Stimulated activated CD8-positive, alpha-beta memory T cell treated with anti-CD3 and anti-CD28 coated beads, Interleukin-2, amount 100 ng/mL, for 1 hour (primary cell): ENCODE measurements at regions not wholly inside any gene's neighbourhood (a gene's known extent, or its start where the extent isn't known, plus 50 kb on each side); places are given as distances from the start of the nearest gene placed in this dataset.

Source experiments
- DNase-seq, 2 donors: peaks; one replicate each; pipeline ENCODE4 v3.0.0-alpha.2; 2020; ENCODE audit warnings: low read depth in 2 of 2

DNA sequence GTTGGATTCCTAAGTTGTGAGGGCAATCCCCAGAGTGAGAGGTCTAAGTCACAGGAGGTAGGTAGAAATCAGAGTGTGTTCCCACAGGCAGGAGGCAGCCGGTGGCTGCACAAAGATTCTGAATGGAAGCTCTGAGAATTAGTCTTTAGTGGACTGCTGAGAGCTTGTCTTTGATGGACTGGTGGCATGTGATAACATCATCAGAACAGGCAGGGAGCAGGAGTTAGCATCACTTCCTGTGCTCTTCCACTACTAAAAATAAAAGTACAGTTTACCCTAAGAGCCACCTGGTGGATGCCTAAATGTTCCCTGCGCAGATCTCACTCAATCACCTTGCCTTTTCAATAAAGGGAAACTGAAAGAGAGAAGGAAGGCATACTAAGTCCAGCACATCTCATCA is 294.6 kb upstream of the POU3F2 start:
- DNase-seq: no peak

DNA sequence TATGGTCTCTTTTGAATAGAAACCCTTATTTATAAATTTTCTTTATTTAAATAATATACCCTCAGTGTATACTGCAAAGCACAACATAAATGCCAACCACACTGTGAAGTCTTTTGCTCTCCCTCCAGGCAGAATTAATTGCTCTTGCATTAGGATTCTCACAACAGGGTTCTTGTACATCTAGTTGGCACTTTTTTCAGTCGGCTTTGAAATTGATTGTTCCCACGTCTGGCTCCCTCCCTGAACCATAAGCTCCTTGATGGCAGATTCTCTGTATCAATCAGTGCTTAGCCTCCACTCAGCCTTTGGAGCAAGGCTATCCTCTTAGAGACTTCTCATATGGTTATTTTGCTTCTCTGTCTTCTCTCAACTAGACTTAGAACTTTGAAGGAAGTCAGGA is 288.0 kb upstream of the POU3F2 start:
- no peak for DNase-seq

DNA sequence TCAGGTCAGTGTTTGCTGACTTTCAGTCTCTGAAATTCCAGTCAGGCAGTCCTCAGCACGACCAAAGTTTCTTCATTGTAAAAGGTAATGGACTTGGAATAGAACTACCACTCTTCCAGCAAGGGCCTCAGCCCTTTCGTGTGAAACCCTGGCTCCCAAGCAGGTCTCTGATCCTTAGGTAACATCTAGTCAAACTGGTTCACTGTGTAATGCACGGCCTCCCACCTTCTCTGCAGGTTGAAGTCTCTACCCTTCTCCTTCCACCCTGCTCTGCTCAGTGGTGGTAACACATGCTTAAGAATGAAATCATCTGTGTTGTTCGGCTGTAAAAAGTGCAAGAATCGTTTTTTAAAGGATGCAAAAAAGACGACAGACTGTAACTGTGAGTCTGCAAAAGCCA is 287.2 kb upstream of the POU3F2 start:
- no peak for DNase-seq

DNA sequence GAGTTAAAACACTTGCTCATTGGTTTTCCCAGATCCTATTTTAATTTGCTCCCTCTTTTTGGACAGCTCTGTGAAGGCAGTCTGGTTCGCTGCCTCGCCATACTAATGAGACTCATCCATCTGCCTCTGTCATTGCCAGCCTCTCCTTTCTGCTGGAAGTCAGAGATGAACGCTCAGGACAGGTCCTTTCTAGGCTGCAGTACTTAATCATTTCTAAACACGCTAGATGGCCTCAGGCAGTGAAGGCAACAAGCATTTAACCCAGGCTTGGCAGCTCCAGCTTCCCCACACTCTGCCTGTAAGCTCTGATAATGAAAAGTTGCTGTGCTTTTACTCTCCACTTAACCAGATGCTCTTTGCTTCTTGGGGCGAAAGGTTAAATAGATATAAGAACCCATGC is 286.7 kb upstream of the POU3F2 start:
- DNase-seq: no peak

DNA sequence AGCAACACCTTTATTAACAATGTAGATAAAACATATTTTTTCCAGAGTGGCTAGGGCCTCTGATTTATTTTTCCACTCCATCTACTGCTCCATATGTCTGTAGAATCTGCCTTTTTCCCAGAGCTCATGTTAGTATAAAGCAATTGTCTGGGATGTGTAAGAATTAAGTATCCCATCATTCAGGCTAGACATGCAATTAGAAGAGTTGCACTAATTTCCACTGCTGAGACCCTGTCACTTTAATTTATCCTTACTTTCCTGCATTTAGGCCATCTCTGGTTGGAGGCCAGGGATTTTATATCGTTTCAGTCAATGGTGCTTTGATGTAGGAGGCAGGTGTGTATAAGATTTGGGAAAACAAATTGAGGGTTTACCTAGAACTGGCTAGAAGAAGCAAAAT is 286.1 kb upstream of the POU3F2 start:
- DNase-seq: no peak

DNA sequence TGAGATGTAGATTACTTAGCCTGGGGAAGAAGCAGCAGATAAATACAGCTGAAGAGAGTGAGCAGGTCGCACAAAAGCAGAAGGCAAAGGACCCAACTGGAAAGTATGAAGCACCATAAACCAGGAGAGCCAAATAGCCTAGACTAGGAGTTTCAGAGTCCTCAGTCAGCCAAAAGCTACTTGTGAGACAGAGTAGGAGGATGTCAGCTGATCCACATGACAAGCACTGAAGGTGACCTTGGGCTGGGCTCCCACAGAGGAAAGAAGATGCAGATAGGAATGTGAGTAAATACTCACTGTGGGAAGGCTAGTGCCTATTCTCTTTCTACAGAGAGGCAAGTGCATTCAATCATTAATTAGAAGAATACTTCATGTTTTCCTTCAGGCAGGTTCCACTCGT is 274.0 kb upstream of the POU3F2 start:
- DNase-seq: no peak

DNA sequence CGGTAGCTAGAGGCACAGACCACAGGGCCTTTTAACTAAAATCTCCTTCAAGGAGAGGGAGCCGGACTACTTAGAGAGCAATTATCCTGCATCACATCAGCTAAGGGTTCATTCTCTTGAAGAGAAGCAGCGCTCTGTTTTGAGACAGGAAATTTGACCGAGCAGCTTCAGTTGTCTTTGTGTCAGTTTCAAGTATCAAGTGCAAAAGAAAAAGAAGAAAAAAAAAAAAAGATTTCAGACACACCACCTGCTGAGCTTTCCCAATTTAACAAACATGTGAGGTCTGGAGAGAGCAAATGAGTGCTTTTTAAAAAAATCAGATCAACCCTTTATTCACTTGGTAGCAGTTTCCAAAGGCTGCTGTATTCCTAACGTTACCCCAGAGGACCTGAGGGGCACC is 273.5 kb upstream of the POU3F2 start:
- DNase-seq: no peak

DNA sequence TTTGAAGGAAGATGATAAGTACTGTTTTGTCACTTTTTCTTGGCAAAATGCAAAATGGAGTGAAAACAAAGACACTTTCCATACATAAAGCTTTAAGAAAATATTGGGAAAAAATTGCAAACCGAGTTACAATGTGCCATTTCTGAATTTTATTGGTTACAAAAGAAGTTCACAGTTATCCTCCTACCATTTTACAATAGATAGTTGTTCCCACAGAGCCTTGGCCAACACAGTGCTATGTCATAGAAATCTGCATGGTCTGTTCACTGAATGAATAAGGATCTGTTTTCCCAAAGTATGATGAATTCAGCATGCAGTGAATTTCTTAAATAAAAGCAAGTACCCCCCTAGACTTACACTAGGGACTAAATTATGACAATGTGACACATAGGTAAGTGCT is 268.2 kb upstream of the POU3F2 start:
- no peak for DNase-seq

DNA sequence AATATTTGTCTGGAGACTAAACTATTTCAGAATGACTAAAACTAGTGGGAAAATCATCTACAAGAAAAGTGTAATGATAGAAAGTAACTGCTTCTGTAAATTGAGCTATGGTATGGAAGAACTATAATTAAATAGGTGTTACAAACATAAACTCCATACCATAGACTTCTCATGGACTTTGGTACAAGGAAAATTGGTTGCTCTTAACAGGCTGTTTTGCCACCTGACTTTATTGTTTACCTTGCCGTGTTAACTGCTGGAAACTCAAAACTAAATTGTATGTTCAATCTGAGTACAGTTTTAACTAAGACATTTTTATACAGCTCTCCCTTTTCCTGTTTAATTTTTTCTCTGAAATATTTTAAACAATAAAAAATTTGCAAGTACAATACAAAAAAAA is 261.8 kb upstream of the POU3F2 start:
- no peak for DNase-seq

DNA sequence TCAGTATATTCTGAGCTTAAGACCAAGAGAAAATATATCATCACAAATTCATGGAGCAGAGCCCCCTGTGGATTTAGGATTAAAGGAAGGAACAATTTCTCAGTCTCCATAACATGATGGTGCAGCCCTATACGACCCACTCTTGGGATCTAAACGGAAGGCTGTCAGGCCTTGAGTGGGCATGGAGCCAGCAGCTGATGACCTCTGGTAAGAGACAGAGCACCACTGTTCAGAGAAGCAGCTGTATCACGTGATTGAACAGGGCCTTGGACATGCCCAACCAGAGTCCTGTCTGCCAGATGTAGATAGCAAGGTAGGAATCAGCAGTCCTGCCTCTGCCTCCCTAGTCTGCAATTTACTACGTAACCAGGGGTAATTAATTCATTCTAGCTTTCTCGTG is 259.4 kb upstream of the POU3F2 start:
- no peak for DNase-seq

DNA sequence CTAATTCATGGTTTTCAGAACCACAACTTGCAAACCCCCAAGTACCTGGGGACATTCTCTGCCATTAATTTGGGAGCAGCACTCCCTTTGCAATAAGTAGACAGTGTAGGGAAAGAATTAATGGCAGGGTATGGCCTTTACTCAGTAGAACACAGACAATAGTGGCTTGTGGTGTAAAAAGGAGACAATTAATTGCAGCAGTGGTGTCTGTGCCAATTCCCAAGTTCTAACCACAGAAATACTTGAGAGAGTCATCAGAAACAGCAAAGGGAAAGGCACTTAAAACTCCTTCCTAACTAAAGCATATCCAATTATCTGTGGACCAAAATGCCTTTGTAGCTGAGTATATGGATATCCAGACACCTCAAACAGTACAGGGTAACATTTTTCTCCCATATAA is 257.6 kb upstream of the POU3F2 start:
- no peak for DNase-seq

DNA sequence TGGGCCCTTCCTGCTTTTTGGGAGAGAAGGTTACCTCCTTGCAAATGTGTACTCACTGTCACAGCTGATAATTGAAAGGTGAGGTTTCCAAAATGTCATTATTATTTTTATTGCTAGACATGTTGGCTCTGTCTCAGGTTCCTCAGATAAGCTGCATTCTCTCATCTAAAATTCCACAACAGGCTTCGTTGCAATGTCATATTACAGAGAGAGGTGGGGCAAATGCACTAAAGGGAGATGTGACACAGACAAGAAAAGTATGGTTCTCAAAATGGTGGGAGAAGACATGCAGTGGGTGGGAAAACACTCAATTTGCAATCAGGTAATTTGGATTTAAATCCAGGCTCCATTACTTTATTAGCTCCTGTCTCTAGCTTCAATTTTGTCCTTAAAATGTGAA is 256.4 kb upstream of the POU3F2 start:
- no peak for DNase-seq

DNA sequence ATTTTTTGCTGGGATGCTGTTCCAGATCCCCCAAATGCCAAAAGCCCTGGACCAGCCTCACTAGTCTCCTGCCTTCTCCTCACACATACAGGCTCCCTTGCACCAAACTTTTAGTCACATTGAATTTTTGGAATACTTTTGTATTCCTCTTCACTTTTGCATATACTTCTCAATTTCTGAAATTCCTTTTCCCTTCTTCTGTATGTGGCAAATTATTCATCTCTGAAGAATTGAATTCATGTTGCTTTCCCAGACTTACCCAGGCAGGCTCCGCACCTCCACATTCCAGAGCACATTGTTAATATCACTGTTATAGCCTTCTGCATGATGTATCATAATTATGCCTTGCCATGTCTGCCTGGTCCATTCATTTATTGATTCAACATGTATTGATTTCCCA is 255.3 kb upstream of the POU3F2 start:
- DNase-seq: no peak

DNA sequence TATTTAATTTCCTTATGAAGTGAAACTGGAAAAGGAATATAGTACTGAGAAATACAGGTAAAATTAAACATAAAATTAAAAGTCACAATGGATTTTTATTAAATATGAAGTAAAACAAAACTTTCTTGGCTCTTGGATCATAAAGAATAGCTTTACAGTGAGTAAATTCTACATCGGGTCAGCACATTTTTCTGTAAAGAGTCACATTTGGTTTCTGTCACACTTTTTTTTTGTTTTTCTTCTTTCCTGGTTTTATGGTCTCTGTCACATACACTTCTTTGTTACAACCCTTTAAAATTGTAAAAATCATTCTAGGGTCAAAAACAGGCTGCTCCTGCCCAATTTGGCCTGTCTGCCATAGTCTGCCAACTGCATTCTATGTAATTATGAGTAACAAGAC is 254.4 kb upstream of the POU3F2 start:
- no peak for DNase-seq

DNA sequence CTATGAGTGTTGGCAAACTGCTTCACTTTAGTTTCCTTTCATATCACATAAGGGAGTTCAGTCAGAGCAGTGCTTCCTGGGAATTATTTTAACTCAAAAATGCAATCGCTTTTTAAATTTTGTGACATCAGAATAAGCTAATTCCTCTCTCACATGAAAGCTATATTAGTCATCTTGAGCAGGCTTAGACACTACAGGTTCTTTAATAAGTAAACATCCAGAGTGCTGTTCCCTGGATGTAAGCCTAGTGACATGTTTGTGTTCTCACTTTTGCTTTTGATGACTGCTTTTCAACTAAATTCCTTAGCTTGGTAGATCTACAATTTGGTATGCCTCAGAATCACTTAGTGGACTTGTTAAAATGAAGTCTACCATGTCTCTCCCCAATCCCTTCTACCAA is 252.7 kb upstream of the POU3F2 start:
- no peak for DNase-seq

DNA sequence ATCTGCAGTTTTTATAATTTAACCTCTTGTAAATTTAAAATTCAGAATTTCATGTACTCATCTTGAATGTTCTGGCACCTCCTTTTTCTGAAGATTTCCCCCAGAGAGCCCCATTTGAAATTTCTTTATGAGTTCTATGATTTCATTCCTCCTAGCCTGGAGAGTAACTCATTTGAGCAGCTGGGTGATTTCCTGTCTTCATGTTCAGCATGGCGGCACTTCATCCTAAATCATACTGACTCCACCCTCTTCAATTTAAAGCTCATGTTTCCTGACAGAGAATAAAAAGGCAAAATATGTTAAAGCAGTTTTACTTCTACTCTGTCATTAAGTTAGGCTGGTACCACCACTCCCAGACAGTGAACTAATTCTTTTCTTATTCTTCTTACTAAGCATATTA is 250.9 kb upstream of the POU3F2 start:
- DNase-seq: no peak

DNA sequence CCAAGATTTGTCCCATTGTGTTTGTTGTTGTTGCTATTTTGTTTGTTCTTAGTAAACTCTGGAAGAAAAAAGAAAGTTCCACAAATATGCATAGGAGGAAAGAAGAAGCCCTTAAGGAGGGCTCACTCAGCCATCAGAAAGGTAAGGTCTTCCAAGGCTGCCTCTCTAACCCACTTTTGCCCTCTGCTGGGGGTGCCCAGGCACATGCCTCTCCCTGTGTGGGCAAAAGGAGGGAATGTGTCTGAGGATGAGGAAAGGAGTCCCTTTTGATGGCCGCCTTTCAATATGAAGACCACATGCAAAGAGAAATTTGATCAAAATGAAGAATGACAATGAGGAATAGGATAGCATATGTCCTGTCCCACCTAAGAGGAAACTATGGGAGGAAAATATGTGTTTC is 248.2 kb upstream of the POU3F2 start:
- no peak for DNase-seq

DNA sequence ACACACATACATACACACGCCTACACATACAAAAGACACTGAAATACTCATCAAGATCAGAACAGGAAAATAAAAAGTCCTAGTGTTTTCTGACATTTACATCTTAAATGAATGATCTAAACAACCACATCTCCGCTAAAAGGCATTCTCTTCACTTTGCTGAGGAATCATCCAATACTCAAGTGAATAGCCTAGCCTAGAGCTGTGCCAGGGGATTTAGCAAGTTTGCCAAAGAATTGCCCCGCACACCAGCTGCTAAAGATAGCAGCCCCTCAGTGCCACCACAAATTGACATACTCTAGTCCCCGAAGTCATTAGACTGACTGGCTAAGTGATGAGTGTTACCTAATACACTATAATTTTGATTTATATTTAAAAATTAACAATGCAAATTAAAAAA is 246.8 kb upstream of the POU3F2 start:
- DNase-seq: no peak

DNA sequence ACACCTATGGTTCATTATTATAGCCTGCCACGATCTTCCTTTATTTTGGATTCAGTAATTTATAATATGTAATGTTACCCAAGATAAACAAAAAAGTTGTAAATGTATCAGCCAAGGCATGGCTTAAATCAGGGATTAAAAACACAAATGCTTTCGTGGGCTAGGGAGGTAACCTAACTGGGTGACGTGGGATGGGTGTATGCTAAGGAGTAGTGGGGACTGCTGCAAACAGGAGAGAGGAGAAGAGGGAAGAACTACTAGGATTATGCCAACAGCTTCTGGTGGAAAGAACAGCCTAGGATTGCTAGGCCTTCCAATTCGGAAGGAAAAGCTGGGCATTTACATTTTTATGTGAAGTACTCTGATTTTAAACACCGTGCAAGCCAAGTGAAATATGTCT is 244.8 kb upstream of the POU3F2 start:
- no peak for DNase-seq

DNA sequence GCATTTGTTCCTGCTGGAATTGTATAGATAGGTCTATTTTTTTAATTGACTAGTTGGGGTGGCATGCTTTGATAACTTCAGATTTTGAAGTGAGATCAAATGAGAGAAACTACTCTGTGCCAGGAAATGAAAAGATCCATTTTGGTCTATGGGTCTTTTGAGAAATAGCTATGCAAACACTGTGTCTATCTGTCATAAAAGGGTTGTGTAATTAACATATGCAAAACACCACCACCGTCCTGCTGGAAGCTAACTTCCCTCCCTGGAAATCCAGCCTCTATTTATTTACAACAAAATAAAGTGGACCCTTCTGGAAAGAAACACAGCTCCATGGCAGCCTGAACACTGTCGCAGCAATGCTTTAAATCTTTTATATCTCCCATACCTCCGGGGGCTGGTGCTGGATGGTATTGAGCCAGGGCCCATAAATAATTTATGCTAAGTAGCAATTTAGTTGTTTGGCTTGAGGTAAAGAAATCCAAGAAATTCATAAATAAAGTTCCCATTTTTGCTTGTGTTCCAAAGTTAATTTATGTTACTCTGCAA is 244.2 kb upstream of the POU3F2 start:
- no peak for DNase-seq

DNA sequence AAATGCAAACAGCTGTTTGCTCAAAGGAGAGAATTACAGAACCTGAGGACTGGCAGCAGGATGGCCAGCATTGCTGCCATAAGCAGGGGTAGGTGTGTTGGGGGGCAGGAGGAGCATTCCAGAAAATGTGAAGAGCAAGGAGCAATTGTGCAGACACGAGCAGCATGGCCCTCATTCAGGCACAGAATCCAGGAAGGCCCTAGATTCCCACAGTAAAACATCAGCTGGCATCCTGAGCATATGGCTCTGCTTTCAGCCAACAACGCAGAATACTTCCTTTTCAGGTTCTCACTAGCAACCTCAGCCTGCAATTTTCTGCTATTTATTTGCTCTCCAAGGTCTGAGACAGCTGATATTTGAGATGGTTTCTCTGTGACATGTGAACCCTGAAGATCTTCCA is 243.4 kb upstream of the POU3F2 start:
- no peak for DNase-seq

DNA sequence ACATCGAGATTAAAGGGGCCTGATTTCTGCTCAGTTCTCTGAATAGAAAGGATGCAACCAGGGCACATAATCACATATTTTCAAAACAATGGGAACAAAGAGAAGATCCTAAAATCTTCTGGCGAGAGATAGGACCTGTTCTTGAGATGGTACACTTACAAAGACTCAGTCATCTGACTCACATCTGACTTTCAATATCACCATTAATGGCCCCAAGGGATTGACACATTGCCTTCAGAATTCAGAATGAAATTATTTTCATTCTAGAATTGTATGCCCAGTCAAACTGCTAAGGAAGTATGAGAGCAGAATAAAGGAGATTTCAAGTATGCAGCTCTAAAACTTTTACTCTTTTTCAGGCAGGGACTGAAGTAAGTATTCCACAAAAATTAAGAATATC is 240.7 kb upstream of the POU3F2 start:
- no peak for DNase-seq

DNA sequence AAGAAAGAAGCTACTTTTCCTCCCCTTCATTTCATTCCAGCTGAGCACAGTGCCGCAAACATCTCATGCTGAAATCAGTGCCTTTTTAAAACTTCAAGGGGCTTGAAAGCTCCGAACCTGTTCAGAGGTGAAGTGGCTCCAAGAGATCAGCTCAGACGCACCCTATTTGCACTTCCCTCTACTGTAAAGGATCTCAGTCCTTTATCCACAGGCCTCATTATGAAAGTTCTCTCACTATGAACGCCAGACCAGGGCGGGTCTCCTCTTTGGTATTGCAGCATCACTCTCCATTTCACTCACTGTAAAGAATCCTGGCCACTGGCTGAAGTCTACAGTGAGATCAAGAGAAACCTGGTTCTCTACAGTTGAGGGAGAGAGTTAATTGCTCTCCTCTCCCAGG is 232.7 kb upstream of the POU3F2 start:
- DNase-seq: no peak

DNA sequence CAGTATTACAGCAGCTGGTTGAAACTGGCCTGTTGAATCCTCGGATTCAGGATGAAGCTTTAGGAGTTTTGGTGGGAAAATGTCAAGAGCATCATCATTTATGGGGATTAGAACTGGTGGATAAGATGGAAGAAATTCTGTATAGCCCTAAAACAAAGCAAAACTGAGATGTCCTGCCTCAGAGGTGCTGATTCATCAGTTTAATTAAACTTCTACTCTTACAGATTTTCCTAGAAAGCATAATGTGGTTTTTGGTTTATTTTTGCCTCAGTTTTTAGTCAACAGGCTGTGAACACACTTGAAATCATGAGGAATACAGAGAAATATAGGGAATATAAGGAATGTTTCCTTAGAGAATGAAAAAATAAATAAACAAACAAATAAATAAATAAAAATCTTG is 228.7 kb upstream of the POU3F2 start:
- no peak for DNase-seq
